OCI-LY1 (cell line): ENCODE measurements at regions not wholly inside any gene's neighbourhood (a gene's known extent, or its start where the extent isn't known, plus 50 kb on each side); places are given as distances from the start of the nearest gene placed in this dataset.

Experiments used
- EZH2 ChIP-seq: fragments of 200-600 bp; sonication (generic), shearing (Covaris generic); IDR thresholded peaks from 2 replicates; pipeline ENCODE4 v1.8.0; 2017; ENCODE audit warnings: borderline replicate concordance, mixed run types, mild to moderate bottlenecking, antibody characterized with exemption, low read length, moderate library complexity, mixed read lengths
- TF ChIP-seq, protein P1 (sequence below): fragments of 200-600 bp; sonication (generic), shearing (Covaris generic); IDR thresholded peaks from 2 replicates; pipeline ENCODE4 v1.5.1; 2017; ENCODE audit warnings: mild to moderate bottlenecking, antibody characterized with exemption, low read length, moderate library complexity, mixed read lengths

DNA sequence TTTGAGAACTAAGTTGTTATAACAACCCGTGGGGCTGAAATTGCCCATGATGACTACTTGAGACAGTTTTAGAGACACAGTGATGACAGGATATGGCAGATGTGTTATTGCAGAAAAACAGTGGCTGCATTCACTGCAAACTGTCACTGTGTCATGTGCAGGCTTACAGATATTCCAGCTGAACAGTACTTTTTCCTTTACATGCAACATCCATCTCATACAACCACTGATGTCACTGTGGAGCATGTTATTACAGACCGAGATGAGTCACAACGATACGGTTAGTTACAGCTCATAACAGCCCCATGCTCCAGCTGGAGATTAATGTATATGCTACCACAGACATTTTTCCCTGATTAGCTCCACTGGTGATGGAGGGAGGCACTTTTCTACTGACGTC is 207.4 kb downstream of the TMA16 start:
- TF ChIP-seq, protein P1, sequence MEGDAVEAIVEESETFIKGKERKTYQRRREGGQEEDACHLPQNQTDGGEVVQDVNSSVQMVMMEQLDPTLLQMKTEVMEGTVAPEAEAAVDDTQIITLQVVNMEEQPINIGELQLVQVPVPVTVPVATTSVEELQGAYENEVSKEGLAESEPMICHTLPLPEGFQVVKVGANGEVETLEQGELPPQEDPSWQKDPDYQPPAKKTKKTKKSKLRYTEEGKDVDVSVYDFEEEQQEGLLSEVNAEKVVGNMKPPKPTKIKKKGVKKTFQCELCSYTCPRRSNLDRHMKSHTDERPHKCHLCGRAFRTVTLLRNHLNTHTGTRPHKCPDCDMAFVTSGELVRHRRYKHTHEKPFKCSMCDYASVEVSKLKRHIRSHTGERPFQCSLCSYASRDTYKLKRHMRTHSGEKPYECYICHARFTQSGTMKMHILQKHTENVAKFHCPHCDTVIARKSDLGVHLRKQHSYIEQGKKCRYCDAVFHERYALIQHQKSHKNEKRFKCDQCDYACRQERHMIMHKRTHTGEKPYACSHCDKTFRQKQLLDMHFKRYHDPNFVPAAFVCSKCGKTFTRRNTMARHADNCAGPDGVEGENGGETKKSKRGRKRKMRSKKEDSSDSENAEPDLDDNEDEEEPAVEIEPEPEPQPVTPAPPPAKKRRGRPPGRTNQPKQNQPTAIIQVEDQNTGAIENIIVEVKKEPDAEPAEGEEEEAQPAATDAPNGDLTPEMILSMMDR: no peak
- TF ChIP-seq EZH2: no peak
